HepG2 (cell line): ENCODE measurements at regions not wholly inside any gene's neighbourhood (a gene's known extent, or its start where the extent isn't known, plus 50 kb on each side); places are given as distances from the start of the nearest gene placed in this dataset.

Experiments used
- ATAC-seq: fragments of 200-7000 bp; cut with Tn5 transposase; 3 replicates; pipeline ENCODE4 v1.9.1; 2020; ENCODE audit warnings: mild to moderate bottlenecking, moderate library complexity
- BruUV-seq: library from RNA; stranded (reverse); fragments of 400-500 nt; replicated peaks from 2 replicates; lab custom pipeline; 2021; lab: Mats Ljungman, UMichigan
- CTCF ChIA-PET: fragments of 300-600 bp; formaldehyde crosslinking; extraction: SDS; loops from one replicate; lab custom pipeline; 2021; ENCODE audit warnings: low total read pairs, inconsistent platforms, low intra/inter-chr PET ratio; lab: Yijun Ruan, JAX
- POLR2A ChIA-PET: fragments of 350-600 bp; sonication (Branson Sonifier 250); formaldehyde crosslinking; loops from one replicate; lab custom pipeline; 2020; ENCODE audit warnings: antibody characterized with exemption, inconsistent platforms; lab: Yijun Ruan, JAX
- DNase-seq: peaks from one replicate; pipeline ENCODE4 v3.0.0-alpha.2; 2015; ENCODE audit warnings: low spot score
- FAIRE-seq: peaks from 3 replicates; lab custom pipeline; 2011; peaks lifted over from hg19 to GRCh38; lab: Jason Lieb, UNC
- H2AFZ ChIP-seq: one replicate; pipeline ENCODE4 v1.6.1; 2011; ENCODE audit warnings: low read length, inconsistent platforms
- H3K27ac ChIP-seq: fragments of 300-600 bp; 3 replicates; pipeline ENCODE4 v1.8.0; 2011; ENCODE audit warnings: mixed run types, mild to moderate bottlenecking, mixed read lengths, low read length, inconsistent platforms; ENCODE audit not compliant: insufficient read depth; ENCODE audit errors: extremely low read length
- H3K27me3 ChIP-seq, 2 experiments: fragments of 200-600 bp in 1 of 2; 2 replicates in 1 of 2; 3 replicates in 1 of 2; pipeline versions ENCODE4 v1.6.0 to v1.8.0; 2011; ENCODE audit warnings: low read length in 2 of 2, mild to moderate bottlenecking in 2 of 2, moderate library complexity in 2 of 2, inconsistent platforms in 1 of 2; ENCODE audit not compliant: insufficient read depth in 2 of 2, control insufficient read depth in 1 of 2
- H3K36me3 ChIP-seq, 2 experiments: fragments of 200-600 bp in 1 of 2; replicated peaks in 1 of 2; 2 replicates in 1 of 2; 3 replicates in 1 of 2; pipeline versions ENCODE4 v1.5.1 to v1.8.0; 2011; ENCODE audit warnings: low read length in 2 of 2, inconsistent platforms in 1 of 2; ENCODE audit not compliant: insufficient read depth in 2 of 2, control insufficient read depth in 1 of 2
- H3K4me1 ChIP-seq: 2 replicates; pipeline ENCODE4 v1.5.1; 2012; ENCODE audit warnings: low read length, inconsistent platforms; ENCODE audit not compliant: insufficient read depth
- H3K4me2 ChIP-seq: 2 replicates; pipeline ENCODE4 v1.6.0; 2011; ENCODE audit warnings: low read depth, low read length, inconsistent platforms
- H3K4me3 ChIP-seq, 3 experiments: fragments of 200-600 bp in 1 of 3; sonication (generic), shearing (Covaris generic) in 1 of 3; replicated peaks in 1 of 3; 2 replicates each; pipeline ENCODE4 v1.5.1; 2011 to 2016; ENCODE audit warnings: low read length in 3 of 3, inconsistent platforms in 2 of 3, low read depth in 2 of 3, mild to moderate bottlenecking in 2 of 3, control low read depth in 1 of 3, mixed read lengths in 1 of 3; ENCODE audit not compliant: insufficient read depth in 1 of 3
- H3K79me2 ChIP-seq: one replicate; pipeline ENCODE4 v1.6.1; 2011; ENCODE audit warnings: low read length, inconsistent platforms; ENCODE audit not compliant: insufficient read depth
- H3K9ac ChIP-seq: 2 replicates; pipeline ENCODE4 v1.6.0; 2011; ENCODE audit warnings: mild to moderate bottlenecking, low read depth, low read length, inconsistent platforms; ENCODE audit not compliant: insufficient read depth
- H3K9me3 ChIP-seq: 2 replicates; pipeline ENCODE4 v1.5.1; 2012; ENCODE audit warnings: mild to moderate bottlenecking, low read length
- H4K20me1 ChIP-seq: 2 replicates; pipeline ENCODE4 v1.6.0; 2011; ENCODE audit warnings: inconsistent platforms, mild to moderate bottlenecking, low read length, moderate library complexity; ENCODE audit not compliant: insufficient read depth
- BRD4 ChIP-seq: sonication (generic); formaldehyde crosslinking; IDR thresholded peaks from 2 replicates; pipeline ENCODE4 v1.4.0; 2020; ENCODE audit warnings: missing genetic modification reagents
- KAT8 ChIP-seq: IDR thresholded peaks from 2 replicates; pipeline ENCODE4 v1.6.1; 2016; ENCODE audit warnings: missing genetic modification reagents, missing compliant biosample characterization
- MIXL1 ChIP-seq: IDR thresholded peaks from 2 replicates; pipeline ENCODE4 v1.6.1; 2016
- RXRA ChIP-seq: sonication (generic); formaldehyde crosslinking; IDR thresholded peaks from 2 replicates; pipeline ENCODE4 v1.5.1; 2020; ENCODE audit warnings: missing genetic modification reagents
- SMC3 ChIP-seq: IDR thresholded peaks from 2 replicates; pipeline ENCODE4 v1.6.1; 2011; ENCODE audit warnings: low read length, improper control_type of control experiment
- SNAI1 ChIP-seq: sonication (generic); formaldehyde crosslinking; IDR thresholded peaks from 2 replicates; pipeline ENCODE4 v1.5.0; 2020; ENCODE audit warnings: mild to moderate bottlenecking, missing genetic modification reagents, borderline replicate concordance
- SRSF1 ChIP-seq: fragments of 200-400 bp; formaldehyde crosslinking; optimal IDR thresholded peaks from 2 replicates; pipeline ENCODE3; 2017; ENCODE audit warnings: mild to moderate bottlenecking, low read depth, low read length, moderate library complexity
- WIZ ChIP-seq: sonication (generic); formaldehyde crosslinking; IDR thresholded peaks from 2 replicates; pipeline ENCODE4 v1.5.1; 2020; ENCODE audit warnings: mild to moderate bottlenecking, missing genetic modification reagents
- ZBTB42 ChIP-seq: sonication (generic); formaldehyde crosslinking; IDR thresholded peaks from 2 replicates; pipeline ENCODE4 v1.5.0; 2020; ENCODE audit warnings: mild to moderate bottlenecking, missing genetic modification reagents
- ZKSCAN8 ChIP-seq: IDR thresholded peaks from 2 replicates; pipeline ENCODE4 v1.6.1; 2016; ENCODE audit warnings: borderline replicate concordance, missing genetic modification reagents, missing compliant biosample characterization
- ZMYM2 ChIP-seq: sonication (generic); formaldehyde crosslinking; IDR thresholded peaks from 2 replicates; pipeline ENCODE4 v1.8.0; 2022; ENCODE audit warnings: mild to moderate bottlenecking, missing genetic modification reagents
- ZNF17 ChIP-seq: sonication (generic); formaldehyde crosslinking; IDR thresholded peaks from 2 replicates; pipeline ENCODE4 v1.5.0; 2020; ENCODE audit warnings: mild to moderate bottlenecking, missing genetic modification reagents
- ZNF367 ChIP-seq: sonication (generic); formaldehyde crosslinking; IDR thresholded peaks from 2 replicates; pipeline ENCODE4 v1.4.0; 2020; ENCODE audit warnings: missing genetic modification reagents, borderline replicate concordance
- ZNF430 ChIP-seq: sonication (generic); formaldehyde crosslinking; IDR thresholded peaks from 2 replicates; pipeline ENCODE4 v1.9.0; 2021; ENCODE audit warnings: mild to moderate bottlenecking, missing genetic modification reagents
- ZNF772 ChIP-seq: sonication (generic); formaldehyde crosslinking; IDR thresholded peaks from 2 replicates; pipeline ENCODE4 v1.5.0; 2020; ENCODE audit warnings: mild to moderate bottlenecking, missing genetic modification reagents
- ZNF891 ChIP-seq: sonication (generic); formaldehyde crosslinking; IDR thresholded peaks from 2 replicates; pipeline ENCODE4 v1.5.0; 2020; ENCODE audit warnings: mild to moderate bottlenecking, missing genetic modification reagents
- WGBS: methylation state at CpG from one replicate; pipeline ENCODE4 v1.1.6; 2017; ENCODE audit warnings: low lambda C conversion rate; 5-methylcytosine and 5-hydroxymethylcytosine counted together
- in situ Hi-C: cut with HindIII; loops from 2 replicates; pipeline ENCODE4 v1.10.0; 2017; ENCODE audit warnings: low pct_unique_long_range_greater_than_20kb; ENCODE audit not compliant: extremely low pct_ligation_motif_present
- intact Hi-C: fragments of 100-400 bp; cut with micrococcal nuclease; formaldehyde crosslinking; loops from one replicate; pipeline ENCODE4 v1.10.0; 2022; ENCODE audit not compliant: unreplicated experiment
- TF ChIP-seq, protein P1 (sequence below): sonication (generic); formaldehyde crosslinking; IDR thresholded peaks from 2 replicates; pipeline ENCODE4 v1.4.0; 2020; ENCODE audit warnings: missing genetic modification reagents; ENCODE audit errors: not compliant biosample characterization
- TF ChIP-seq, protein P2 (sequence below): sonication (generic); formaldehyde crosslinking; IDR thresholded peaks from 2 replicates; pipeline ENCODE4 v1.5.1; 2020; ENCODE audit warnings: missing genetic modification reagents, mild to moderate bottlenecking, borderline replicate concordance
- TF ChIP-seq, protein P3 (sequence below): sonication (generic); formaldehyde crosslinking; IDR thresholded peaks from 2 replicates; pipeline ENCODE4 v1.8.1; 2023; ENCODE audit warnings: missing genetic modification reagents, mild to moderate bottlenecking, borderline replicate concordance
- TF ChIP-seq, protein P4 (sequence below): sonication (generic); formaldehyde crosslinking; conservative IDR thresholded peaks from 2 replicates; pipeline ENCODE4 v1.4.0; 2020; ENCODE audit warnings: missing genetic modification reagents

DNA sequence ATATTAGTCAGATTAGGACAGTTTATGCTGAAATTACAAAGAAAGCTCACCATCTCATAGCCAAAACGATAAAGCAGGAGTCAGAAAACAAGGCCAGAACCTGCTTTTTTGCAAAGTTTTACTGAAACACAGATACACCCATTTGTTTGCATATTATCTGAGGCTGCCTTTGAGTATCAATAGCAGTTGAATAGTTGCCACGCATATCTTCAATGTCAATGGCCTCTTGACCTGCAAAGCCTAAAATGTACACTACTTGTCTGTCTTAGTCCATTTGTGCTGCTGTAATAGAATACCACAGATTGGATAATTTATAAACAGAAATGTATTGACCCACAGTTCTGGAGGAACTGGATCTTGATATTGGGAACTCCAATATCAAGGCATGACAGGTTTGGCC lies 94.1 kb upstream of the NT5E start (continued):
- TF ChIP-seq RXRA (CRISPR knock-in tag), result no peak

DNA sequence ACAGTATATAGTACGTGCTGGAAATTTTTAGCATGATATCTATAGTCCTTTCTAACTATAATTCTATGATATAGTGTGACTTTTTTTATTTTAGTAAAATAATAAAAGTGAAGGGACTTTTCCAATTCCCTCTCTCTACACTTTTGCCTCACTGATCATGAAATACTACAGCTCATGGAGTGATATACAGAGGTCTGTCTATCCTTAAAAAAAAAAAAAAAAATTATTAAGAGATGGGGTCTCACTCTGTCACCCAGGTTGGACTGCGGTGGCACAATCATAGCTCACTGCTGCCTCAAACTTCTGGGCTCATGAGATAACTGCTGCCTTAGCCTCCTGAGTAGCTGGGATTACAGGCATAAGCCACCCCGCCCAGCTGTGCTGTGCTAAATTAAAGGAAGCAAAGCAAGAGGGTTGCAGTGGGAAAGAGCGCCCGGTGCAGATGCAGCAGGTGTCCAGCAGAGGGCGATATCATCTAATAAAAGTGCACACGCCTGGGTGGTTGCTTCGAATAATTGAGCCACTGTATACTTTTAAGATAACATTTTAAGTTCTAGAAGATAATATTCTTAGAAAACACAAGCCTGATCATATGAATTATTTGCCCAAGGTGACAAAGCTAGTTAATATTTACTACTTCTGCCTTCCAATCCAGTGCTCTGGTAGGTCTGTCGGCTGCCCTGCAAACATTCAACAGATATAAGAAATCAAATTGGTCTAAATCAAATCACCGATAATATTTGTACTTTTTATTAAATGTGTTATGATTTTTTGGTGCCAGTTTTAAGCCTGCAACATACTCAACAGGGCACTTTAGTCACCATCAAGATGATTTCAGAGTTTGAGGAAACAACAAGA lies 94.9 kb upstream of the NT5E start:
- DNase-seq (peak; percentile 36), ATAC-seq (peak; percentile 95), FAIRE-seq (peak; percentile 66)
- no peaks in the 10 kb centered on the region for H3K79me2 ChIP-seq
- ChIA-PET CTCF (interaction anchor here (1.3 to 5.1 kb wide), 5 partner anchors 97 to 183 kb away, joined by 3 to 96 read pairs (median 16); no protein-coding TSS in a partner anchor), POLR2A (interaction anchor here (0.6 to 0.9 kb wide), 2 partner anchors 97 to 128 kb away, joined by 3 read pairs; no protein-coding TSS in a partner anchor)
- no peaks in the 10 kb centered on the region; a peak in 3 of 5 replicates for H3K27me3 ChIP-seq
- no peaks in the 10 kb centered on the region for H4K20me1 ChIP-seq
- H3K27ac ChIP-seq, result no peak overlapping the region
- H3K36me3 ChIP-seq, result no peaks in the 10 kb centered on the region
- BruUV-seq, result no TSS peak
- H3K4me3 ChIP-seq, result no peak overlapping the region
- H3K9ac ChIP-seq, result no peak overlapping the region
- WGBS, result 11% methylated on average over 10 of the region's 10 CpGs
- peaks cover 2% of the 10 kb centered on the region for H3K4me1 ChIP-seq
- in situ Hi-C loops (loop anchor here (5.0 kb wide), 1 partner anchor 127 kb away; no protein-coding TSS in a partner anchor), intact Hi-C loops (loop anchor here (1.0 kb wide), 3 partner anchors 35 to 182 kb away; no protein-coding TSS in a partner anchor)
- no peak overlapping the region; the same call in 1 of the 2 replicates for H3K4me2 ChIP-seq
- no peak overlapping the region for H2AFZ ChIP-seq
- H3K9me3 ChIP-seq, result no peaks in the 10 kb centered on the region
- TF ChIP-seq ZNF891 (CRISPR knock-in tag) (no peak), WIZ (CRISPR knock-in tag) (no peak), SMC3 (peak; percentile 97), ZKSCAN8 (CRISPR knock-in tag) (peak; percentile 72), ZBTB42 (no peak), ZMYM2 (CRISPR knock-in tag) (no peak), SRSF1 (no peak), ZNF772 (no peak), ZNF17 (no peak), SNAI1 (no peak), ZNF430 (CRISPR knock-in tag) (no peak), ZNF367 (CRISPR knock-in tag) (no peak), MIXL1 (0 out of 2 replicates have a peak, but pooled peaks have one; percentile 68), BRD4 (CRISPR knock-in tag) (no peak), KAT8 (CRISPR knock-in tag) (no peak)
- TF ChIP-seq, protein P1, sequence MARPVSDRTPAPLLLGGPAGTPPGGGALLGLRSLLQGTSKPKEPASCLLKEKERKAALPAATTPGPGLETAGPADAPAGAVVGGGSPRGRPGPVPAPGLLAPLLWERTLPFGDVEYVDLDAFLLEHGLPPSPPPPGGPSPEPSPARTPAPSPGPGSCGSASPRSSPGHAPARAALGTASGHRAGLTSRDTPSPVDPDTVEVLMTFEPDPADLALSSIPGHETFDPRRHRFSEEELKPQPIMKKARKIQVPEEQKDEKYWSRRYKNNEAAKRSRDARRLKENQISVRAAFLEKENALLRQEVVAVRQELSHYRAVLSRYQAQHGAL (CRISPR knock-in tag), result no peak
- TF ChIP-seq, protein P2, sequence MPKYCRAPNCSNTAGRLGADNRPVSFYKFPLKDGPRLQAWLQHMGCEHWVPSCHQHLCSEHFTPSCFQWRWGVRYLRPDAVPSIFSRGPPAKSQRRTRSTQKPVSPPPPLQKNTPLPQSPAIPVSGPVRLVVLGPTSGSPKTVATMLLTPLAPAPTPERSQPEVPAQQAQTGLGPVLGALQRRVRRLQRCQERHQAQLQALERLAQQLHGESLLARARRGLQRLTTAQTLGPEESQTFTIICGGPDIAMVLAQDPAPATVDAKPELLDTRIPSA, result no peak
- TF ChIP-seq, protein P3, sequence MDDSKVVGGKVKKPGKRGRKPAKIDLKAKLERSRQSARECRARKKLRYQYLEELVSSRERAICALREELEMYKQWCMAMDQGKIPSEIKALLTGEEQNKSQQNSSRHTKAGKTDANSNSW (CRISPR knock-in tag), result no peak
- TF ChIP-seq, protein P4, sequence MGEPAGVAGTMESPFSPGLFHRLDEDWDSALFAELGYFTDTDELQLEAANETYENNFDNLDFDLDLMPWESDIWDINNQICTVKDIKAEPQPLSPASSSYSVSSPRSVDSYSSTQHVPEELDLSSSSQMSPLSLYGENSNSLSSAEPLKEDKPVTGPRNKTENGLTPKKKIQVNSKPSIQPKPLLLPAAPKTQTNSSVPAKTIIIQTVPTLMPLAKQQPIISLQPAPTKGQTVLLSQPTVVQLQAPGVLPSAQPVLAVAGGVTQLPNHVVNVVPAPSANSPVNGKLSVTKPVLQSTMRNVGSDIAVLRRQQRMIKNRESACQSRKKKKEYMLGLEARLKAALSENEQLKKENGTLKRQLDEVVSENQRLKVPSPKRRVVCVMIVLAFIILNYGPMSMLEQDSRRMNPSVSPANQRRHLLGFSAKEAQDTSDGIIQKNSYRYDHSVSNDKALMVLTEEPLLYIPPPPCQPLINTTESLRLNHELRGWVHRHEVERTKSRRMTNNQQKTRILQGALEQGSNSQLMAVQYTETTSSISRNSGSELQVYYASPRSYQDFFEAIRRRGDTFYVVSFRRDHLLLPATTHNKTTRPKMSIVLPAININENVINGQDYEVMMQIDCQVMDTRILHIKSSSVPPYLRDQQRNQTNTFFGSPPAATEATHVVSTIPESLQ (CRISPR knock-in tag), result no peak
